HL-60 (cell line): ENCODE measurements at regions not wholly inside any gene's neighbourhood (a gene's known extent, or its start where the extent isn't known, plus 50 kb on each side); places are given as distances from the start of the nearest gene placed in this dataset.

Experiments used
- DNase-seq, 2 experiments: peaks; one replicate each; pipeline ENCODE4 v3.0.0-alpha.2; 2010 to 2020; ENCODE audit warnings: low read depth in 1 of 2, low spot score in 1 of 2
- H3K27ac ChIP-seq: fragments of 250-450 bp; sonication (Bioruptor Pico); replicated peaks from 2 replicates; pipeline ENCODE4 v1.5.1; 2020; ENCODE audit warnings: mild to moderate bottlenecking, moderate library complexity
- H3K27me3 ChIP-seq: fragments of 250-450 bp; sonication (Bioruptor Pico); 2 replicates; pipeline ENCODE4 v1.5.1; 2021; ENCODE audit warnings: mild to moderate bottlenecking, moderate library complexity; ENCODE audit not compliant: insufficient read depth, poor library complexity, severe bottlenecking
- H3K4me3 ChIP-seq: replicated peaks from 2 replicates; pipeline ENCODE4 v1.5.1; 2011; ENCODE audit warnings: mild to moderate bottlenecking, control low read depth, low read length; ENCODE audit not compliant: insufficient read depth
- GABPA ChIP-seq: IDR thresholded peaks from 2 replicates; pipeline ENCODE4 v1.6.1; 2012; ENCODE audit warnings: low read depth
- POLR2AphosphoS5 ChIP-seq: IDR thresholded peaks from 2 replicates; pipeline ENCODE4 v1.6.1; 2012; ENCODE audit warnings: low read depth
- SPI1 ChIP-seq: IDR thresholded peaks from 2 replicates; pipeline ENCODE4 v1.6.1; 2012; ENCODE audit warnings: low read depth, mild to moderate bottlenecking, borderline replicate concordance
- TF ChIP-seq, protein P1 (sequence below): IDR thresholded peaks from 2 replicates; pipeline ENCODE4 v1.6.1; 2012; ENCODE audit warnings: low read depth; ENCODE audit not compliant: insufficient replicate concordance
- TF ChIP-seq, protein P2 (sequence below): IDR thresholded peaks from one replicate; pipeline ENCODE4 v1.5.1; 2011; ENCODE audit warnings: low read length, control low read depth, inconsistent platforms; ENCODE audit not compliant: insufficient read depth

DNA sequence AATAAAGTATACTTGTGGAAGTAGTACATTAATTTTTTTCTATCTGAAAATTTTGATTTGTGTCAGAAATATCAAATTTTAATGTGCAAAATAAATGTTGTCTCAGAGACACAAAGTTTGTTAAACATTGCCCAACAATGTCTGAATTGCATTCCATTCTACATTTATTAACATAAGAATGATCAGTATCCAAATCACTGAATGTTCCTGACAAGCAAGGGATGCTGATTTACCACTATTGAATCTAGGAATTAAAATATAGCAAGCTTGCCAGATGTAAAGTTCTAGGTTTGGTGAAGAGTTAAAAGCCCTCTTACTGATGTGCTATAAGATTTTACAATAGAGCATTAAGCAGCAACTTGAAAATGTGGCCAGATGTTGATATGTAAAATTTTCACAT is 489.2 kb upstream of the CTSO start:
- TF ChIP-seq SPI1 (no peak), POLR2AphosphoS5 (no peak), GABPA (no peak)
- TF ChIP-seq, protein P1, sequence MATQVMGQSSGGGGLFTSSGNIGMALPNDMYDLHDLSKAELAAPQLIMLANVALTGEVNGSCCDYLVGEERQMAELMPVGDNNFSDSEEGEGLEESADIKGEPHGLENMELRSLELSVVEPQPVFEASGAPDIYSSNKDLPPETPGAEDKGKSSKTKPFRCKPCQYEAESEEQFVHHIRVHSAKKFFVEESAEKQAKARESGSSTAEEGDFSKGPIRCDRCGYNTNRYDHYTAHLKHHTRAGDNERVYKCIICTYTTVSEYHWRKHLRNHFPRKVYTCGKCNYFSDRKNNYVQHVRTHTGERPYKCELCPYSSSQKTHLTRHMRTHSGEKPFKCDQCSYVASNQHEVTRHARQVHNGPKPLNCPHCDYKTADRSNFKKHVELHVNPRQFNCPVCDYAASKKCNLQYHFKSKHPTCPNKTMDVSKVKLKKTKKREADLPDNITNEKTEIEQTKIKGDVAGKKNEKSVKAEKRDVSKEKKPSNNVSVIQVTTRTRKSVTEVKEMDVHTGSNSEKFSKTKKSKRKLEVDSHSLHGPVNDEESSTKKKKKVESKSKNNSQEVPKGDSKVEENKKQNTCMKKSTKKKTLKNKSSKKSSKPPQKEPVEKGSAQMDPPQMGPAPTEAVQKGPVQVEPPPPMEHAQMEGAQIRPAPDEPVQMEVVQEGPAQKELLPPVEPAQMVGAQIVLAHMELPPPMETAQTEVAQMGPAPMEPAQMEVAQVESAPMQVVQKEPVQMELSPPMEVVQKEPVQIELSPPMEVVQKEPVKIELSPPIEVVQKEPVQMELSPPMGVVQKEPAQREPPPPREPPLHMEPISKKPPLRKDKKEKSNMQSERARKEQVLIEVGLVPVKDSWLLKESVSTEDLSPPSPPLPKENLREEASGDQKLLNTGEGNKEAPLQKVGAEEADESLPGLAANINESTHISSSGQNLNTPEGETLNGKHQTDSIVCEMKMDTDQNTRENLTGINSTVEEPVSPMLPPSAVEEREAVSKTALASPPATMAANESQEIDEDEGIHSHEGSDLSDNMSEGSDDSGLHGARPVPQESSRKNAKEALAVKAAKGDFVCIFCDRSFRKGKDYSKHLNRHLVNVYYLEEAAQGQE, result no peak
- TF ChIP-seq, protein P2, sequence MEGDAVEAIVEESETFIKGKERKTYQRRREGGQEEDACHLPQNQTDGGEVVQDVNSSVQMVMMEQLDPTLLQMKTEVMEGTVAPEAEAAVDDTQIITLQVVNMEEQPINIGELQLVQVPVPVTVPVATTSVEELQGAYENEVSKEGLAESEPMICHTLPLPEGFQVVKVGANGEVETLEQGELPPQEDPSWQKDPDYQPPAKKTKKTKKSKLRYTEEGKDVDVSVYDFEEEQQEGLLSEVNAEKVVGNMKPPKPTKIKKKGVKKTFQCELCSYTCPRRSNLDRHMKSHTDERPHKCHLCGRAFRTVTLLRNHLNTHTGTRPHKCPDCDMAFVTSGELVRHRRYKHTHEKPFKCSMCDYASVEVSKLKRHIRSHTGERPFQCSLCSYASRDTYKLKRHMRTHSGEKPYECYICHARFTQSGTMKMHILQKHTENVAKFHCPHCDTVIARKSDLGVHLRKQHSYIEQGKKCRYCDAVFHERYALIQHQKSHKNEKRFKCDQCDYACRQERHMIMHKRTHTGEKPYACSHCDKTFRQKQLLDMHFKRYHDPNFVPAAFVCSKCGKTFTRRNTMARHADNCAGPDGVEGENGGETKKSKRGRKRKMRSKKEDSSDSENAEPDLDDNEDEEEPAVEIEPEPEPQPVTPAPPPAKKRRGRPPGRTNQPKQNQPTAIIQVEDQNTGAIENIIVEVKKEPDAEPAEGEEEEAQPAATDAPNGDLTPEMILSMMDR, result no peak
- no peak overlapping the region for H3K4me3 ChIP-seq
- no peak overlapping the region for H3K27ac ChIP-seq
- H3K27me3 ChIP-seq, result no peaks in the 10 kb centered on the region
- DNase-seq, result no peak

DNA sequence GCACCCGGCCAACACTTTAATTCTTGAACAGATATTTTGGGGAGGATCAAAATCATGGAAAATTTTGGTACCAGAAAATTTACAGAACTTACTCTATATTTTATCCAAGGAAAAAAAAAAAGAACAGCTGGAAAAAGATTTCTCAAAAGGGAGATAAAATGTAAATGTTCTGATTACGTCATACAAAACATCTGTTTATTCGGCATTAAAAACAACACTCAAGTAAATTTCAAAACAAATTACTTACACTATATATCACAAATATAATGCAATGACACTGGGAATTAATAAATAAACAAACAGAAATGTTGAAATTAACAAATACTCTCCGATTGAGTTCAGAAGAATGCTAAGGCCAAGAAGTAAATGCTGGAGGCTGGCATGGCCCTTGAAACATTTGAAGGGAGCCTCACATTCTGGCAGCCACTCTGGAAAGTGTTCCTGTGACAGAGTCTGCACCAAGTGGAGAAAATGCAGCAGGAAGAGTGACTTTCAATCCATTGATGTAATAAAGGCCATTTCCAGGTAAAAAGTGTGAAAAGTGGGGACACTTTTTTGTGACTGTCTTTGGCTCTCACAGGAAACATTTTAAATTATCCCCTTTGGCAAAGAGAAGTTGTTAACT is 486.0 kb upstream of the CTSO start:
- Histone ChIP-seq H3K27me3 (no peaks in the 10 kb centered on the region), H3K27ac (no peak overlapping the region), H3K4me3 (no peak overlapping the region)
- no peak for DNase-seq
- TF ChIP-seq GABPA (no peak), POLR2AphosphoS5 (no peak), SPI1 (no peak)
- TF ChIP-seq, protein P2, result no peak
- TF ChIP-seq, protein P1, result no peak

DNA sequence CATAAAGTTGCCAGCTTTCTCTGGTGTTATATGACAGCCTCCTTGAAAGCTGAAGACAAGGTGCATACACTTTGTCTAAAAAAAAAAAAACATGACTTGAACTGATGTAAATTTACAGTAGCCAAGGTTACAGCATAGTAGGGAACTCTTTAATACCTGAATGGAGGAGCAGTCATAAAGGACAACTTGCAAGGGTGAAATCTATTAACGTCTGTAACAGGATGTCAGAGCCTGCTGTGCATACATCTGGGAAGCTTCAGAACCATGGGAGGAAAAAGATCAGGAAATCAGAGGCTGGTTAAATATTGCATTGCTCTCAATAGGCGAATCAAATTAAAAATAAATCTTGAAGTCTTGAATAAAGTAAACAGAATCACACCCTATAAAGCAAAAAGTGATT is 484.0 kb upstream of the CTSO start:
- H3K4me3 ChIP-seq, result no peak overlapping the region
- no peak for DNase-seq
- no peak for TF ChIP-seq SPI1
- TF ChIP-seq GABPA, result no peak
- TF ChIP-seq, protein P2, result no peak
- no peak for TF ChIP-seq POLR2AphosphoS5
- TF ChIP-seq, protein P1, result no peak
- H3K27me3 ChIP-seq, result no peaks in the 10 kb centered on the region
- H3K27ac ChIP-seq, result no peak overlapping the region
